ENCODE measurements at regions not wholly inside any gene's neighbourhood (a gene's known extent, or its start where the extent isn't known, plus 50 kb on each side); places are given as distances from the start of the nearest gene placed in this dataset.

DNA sequence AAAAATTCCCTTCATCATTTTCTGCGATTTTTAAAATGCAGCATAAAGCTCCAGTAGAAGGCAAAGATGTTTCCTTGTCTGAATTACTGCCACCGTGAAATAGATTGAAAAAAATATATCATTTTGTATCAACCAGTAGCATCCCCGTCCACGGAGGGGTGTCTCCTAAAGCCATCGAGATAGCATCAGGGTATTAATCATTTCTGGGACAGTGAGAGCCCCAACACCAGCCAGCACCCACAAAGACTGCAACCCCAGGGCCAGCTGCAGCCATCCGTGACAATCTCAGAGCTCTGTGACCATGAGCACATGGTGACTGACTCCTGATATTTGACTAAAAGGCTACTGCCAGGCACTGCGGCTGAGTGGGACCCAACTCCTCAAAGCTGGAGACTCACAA lies 64.1 kb upstream of the SIX3 start:
- no peaks in the 10 kb centered on the region for H3K36me3 ChIP-seq (ENCODE audit: control insufficient read depth in 2 of 2, insufficient read depth in 2 of 2, low read length in 1 of 2)
- WGBS (ENCODE audit: insufficient coverage, insufficient replicate concordance, low lambda C conversion rate, missing lambda C conversion rate) = 39% methylated on average over 7 of the region's 7 CpGs
- H2AFZ ChIP-seq (ENCODE audit: control insufficient read depth, low read depth, low read length) = no peak overlapping the region
- ATAC-seq (no peak), DNase-seq (ENCODE audit: low read depth, low spot score) (no peak), FAIRE-seq (no peak)
- no peak overlapping the region for H3K4me3 ChIP-seq
- in situ Hi-C loops (cut with MboI) (no loop called here), intact Hi-C loops (cut with micrococcal nuclease; ENCODE audit: unreplicated experiment) (no loop called here)
- no peaks in the 10 kb centered on the region for H3K27me3 ChIP-seq (replicated peaks in 1 of 2; ENCODE audit: control insufficient read depth in 2 of 2, insufficient read depth in 2 of 2, low read length in 1 of 2)
- SMC1A ChIA-PET (ENCODE audit: uncharacterized antibody, unreplicated experiment) = interaction anchor here (0.6 to 1.2 kb wide), 2 partner anchors 18 to 991 kb away, joined by 3 to 9 read pairs; no protein-coding TSS in a partner anchor
- CTCF ChIA-PET = interaction anchor here (0.6 kb wide), 1 partner anchor 74 kb away, joined by 3 read pairs; no protein-coding TSS in a partner anchor
- peaks cover 2% of the 10 kb centered on the region; the same call in 2 of the 3 replicates for H3K9me3 ChIP-seq (replicated peaks; ENCODE audit: control insufficient read depth, insufficient read depth, low read length)
- POLR2A ChIA-PET = no interaction called here
- no TSS peak for BruUV-seq (replicated peaks)
- H3K4me1 ChIP-seq (ENCODE audit: control insufficient read depth, insufficient read depth, low read length) = no peaks in the 10 kb centered on the region
- H4K20me1 ChIP-seq (ENCODE audit: control insufficient read depth, insufficient read depth) = no peaks in the 10 kb centered on the region
- H3K79me2 ChIP-seq (ENCODE audit: control insufficient read depth, insufficient read depth, low read length) = no peaks in the 10 kb centered on the region
- no peak overlapping the region for H3K4me2 ChIP-seq (ENCODE audit: control insufficient read depth, insufficient read depth)
- no peak overlapping the region for H3K9ac ChIP-seq (ENCODE audit: control insufficient read depth, insufficient read depth, low read length)
- no peak overlapping the region for H3K27ac ChIP-seq (ENCODE audit: control insufficient read depth, insufficient read depth)
- RAD21 ChIA-PET (ENCODE audit: unreplicated experiment) = no interaction called here
- TF ChIP-seq NR2F1 (conservative IDR thresholded peaks at IDR 0.05) (no peak), CREM (IDR thresholded peaks at IDR 0.05; ENCODE audit: low read depth) (no peak), POLR2AphosphoS5 (IDR thresholded peaks at IDR 0.05; ENCODE audit: low read length) (no peak), CHD2 (IDR thresholded peaks at IDR 0.05; ENCODE audit: borderline replicate concordance, low read depth, low read length) (no peak), ZZZ3 (IDR thresholded peaks at IDR 0.05; ENCODE audit: control insufficient read depth, insufficient read length, low read depth) (no peak), RAD51 (IDR thresholded peaks at IDR 0.05) (no peak), KLF5 (IDR thresholded peaks at IDR 0.05; ENCODE audit: partially characterized antibody) (no peak), RCOR1 (conservative IDR thresholded peaks at IDR 0.05; ENCODE audit: low read depth, low read length) (no peak), CBX3 (IDR thresholded peaks at IDR 0.05; ENCODE audit: borderline replicate concordance, low read depth) (no peak), ATF3 (IDR thresholded peaks at IDR 0.05; ENCODE audit: borderline replicate concordance, extremely low read depth, low read depth, low read length) (no peak), SIN3A (IDR thresholded peaks at IDR 0.05; ENCODE audit: low read depth, low read length) (no peak), ZNF217 (IDR thresholded peaks at IDR 0.05) (no peak), POU2F2 (IDR thresholded peaks at IDR 0.05; ENCODE audit: borderline replicate concordance, low read depth, low read length) (no peak), POLR2A (IDR thresholded peaks at IDR 0.05; ENCODE audit: low read depth, low read length) (no peak)
- TF ChIP-seq, protein P1, sequence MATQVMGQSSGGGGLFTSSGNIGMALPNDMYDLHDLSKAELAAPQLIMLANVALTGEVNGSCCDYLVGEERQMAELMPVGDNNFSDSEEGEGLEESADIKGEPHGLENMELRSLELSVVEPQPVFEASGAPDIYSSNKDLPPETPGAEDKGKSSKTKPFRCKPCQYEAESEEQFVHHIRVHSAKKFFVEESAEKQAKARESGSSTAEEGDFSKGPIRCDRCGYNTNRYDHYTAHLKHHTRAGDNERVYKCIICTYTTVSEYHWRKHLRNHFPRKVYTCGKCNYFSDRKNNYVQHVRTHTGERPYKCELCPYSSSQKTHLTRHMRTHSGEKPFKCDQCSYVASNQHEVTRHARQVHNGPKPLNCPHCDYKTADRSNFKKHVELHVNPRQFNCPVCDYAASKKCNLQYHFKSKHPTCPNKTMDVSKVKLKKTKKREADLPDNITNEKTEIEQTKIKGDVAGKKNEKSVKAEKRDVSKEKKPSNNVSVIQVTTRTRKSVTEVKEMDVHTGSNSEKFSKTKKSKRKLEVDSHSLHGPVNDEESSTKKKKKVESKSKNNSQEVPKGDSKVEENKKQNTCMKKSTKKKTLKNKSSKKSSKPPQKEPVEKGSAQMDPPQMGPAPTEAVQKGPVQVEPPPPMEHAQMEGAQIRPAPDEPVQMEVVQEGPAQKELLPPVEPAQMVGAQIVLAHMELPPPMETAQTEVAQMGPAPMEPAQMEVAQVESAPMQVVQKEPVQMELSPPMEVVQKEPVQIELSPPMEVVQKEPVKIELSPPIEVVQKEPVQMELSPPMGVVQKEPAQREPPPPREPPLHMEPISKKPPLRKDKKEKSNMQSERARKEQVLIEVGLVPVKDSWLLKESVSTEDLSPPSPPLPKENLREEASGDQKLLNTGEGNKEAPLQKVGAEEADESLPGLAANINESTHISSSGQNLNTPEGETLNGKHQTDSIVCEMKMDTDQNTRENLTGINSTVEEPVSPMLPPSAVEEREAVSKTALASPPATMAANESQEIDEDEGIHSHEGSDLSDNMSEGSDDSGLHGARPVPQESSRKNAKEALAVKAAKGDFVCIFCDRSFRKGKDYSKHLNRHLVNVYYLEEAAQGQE (IDR thresholded peaks at IDR 0.05; ENCODE audit: low read depth, low read length) = no peak
- TF ChIP-seq, protein P2, sequence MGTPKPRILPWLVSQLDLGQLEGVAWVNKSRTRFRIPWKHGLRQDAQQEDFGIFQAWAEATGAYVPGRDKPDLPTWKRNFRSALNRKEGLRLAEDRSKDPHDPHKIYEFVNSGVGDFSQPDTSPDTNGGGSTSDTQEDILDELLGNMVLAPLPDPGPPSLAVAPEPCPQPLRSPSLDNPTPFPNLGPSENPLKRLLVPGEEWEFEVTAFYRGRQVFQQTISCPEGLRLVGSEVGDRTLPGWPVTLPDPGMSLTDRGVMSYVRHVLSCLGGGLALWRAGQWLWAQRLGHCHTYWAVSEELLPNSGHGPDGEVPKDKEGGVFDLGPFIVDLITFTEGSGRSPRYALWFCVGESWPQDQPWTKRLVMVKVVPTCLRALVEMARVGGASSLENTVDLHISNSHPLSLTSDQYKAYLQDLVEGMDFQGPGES (IDR thresholded peaks at IDR 0.05) = no peak
- TF ChIP-seq, protein P3, sequence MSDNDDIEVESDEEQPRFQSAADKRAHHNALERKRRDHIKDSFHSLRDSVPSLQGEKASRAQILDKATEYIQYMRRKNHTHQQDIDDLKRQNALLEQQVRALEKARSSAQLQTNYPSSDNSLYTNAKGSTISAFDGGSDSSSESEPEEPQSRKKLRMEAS (IDR thresholded peaks at IDR 0.05; ENCODE audit: low read depth, low read length) = no peak
- TF ChIP-seq, protein P4, sequence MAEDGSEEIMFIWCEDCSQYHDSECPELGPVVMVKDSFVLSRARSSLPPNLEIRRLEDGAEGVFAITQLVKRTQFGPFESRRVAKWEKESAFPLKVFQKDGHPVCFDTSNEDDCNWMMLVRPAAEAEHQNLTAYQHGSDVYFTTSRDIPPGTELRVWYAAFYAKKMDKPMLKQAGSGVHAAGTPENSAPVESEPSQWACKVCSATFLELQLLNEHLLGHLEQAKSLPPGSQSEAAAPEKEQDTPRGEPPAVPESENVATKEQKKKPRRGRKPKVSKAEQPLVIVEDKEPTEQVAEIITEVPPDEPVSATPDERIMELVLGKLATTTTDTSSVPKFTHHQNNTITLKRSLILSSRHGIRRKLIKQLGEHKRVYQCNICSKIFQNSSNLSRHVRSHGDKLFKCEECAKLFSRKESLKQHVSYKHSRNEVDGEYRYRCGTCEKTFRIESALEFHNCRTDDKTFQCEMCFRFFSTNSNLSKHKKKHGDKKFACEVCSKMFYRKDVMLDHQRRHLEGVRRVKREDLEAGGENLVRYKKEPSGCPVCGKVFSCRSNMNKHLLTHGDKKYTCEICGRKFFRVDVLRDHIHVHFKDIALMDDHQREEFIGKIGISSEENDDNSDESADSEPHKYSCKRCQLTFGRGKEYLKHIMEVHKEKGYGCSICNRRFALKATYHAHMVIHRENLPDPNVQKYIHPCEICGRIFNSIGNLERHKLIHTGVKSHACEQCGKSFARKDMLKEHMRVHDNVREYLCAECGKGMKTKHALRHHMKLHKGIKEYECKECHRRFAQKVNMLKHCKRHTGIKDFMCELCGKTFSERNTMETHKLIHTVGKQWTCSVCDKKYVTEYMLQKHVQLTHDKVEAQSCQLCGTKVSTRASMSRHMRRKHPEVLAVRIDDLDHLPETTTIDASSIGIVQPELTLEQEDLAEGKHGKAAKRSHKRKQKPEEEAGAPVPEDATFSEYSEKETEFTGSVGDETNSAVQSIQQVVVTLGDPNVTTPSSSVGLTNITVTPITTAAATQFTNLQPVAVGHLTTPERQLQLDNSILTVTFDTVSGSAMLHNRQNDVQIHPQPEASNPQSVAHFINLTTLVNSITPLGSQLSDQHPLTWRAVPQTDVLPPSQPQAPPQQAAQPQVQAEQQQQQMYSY (CRISPR knock-in tag; IDR thresholded peaks at IDR 0.05) = no peak

Measured in GM12878 (cell line).